Glomerular endothelial cell (primary cell): ENCODE measurements at regions not wholly inside any gene's neighbourhood (a gene's known extent, or its start where the extent isn't known, plus 50 kb on each side); places are given as distances from the start of the nearest gene placed in this dataset.

Experiments
- DNase-seq: peaks from one replicate; pipeline ENCODE4 v3.0.0-alpha.2; 2011; ENCODE audit warnings: low read depth, low spot score; ENCODE audit errors: extremely low read depth

GRCh38 chr18:75524181-75524580 is 96.7 kb upstream of the SMIM21 start:
- DNase-seq: no peak

GRCh38 chr18:75521816-75522215 is 94.3 kb upstream of the SMIM21 start:
- DNase-seq: no peak

- no peak for DNase-seq
Measured at GRCh38 chr18:75518007-75518406, 90.5 kb upstream of the SMIM21 start.

GRCh38 chr18:75517286-75517685 is 89.8 kb upstream of the SMIM21 start:
- no peak for DNase-seq

- no peak for DNase-seq
Measured at GRCh38 chr18:75507636-75508035, 80.1 kb upstream of the SMIM21 start.

- DNase-seq: no peak
Measured at GRCh38 chr18:75506913-75507312, 79.4 kb upstream of the SMIM21 start.

GRCh38 chr18:75504469-75504868 is 77.0 kb upstream of the SMIM21 start:
- DNase-seq: no peak

GRCh38 chr18:75503615-75504014 is 76.1 kb upstream of the SMIM21 start:
- no peak for DNase-seq

GRCh38 chr18:75502286-75502685 is 74.8 kb upstream of the SMIM21 start:
- DNase-seq: no peak

GRCh38 chr18:75500545-75500944 is 73.0 kb upstream of the SMIM21 start:
- no peak for DNase-seq

GRCh38 chr18:75497576-75498235 is 70.2 kb upstream of the SMIM21 start:
- no peak for DNase-seq

- no peak for DNase-seq
Measured at GRCh38 chr18:75496151-75496550, 68.6 kb upstream of the SMIM21 start.

GRCh38 chr18:75492852-75493251 is 65.3 kb upstream of the SMIM21 start:
- no peak for DNase-seq

GRCh38 chr18:75491361-75491760 is 63.9 kb upstream of the SMIM21 start:
- no peak for DNase-seq

GRCh38 chr18:75489493-75490190 is 62.1 kb upstream of the SMIM21 start:
- DNase-seq: no peak

GRCh38 chr18:75483662-75484061 is 56.2 kb upstream of the SMIM21 start:
- no peak for DNase-seq

- no peak for DNase-seq
Measured at GRCh38 chr18:75482880-75483279, 55.4 kb upstream of the SMIM21 start.

GRCh38 chr18:75480487-75480886 is 53.0 kb upstream of the SMIM21 start:
- DNase-seq: no peak

GRCh38 chr18:75478996-75479880 is 51.7 kb upstream of the SMIM21 start:
- DNase-seq: peak; percentile 36

GRCh38 chr18:75477900-75478299 is 50.4 kb upstream of the SMIM21 start:
- DNase-seq: no peak
